HS-5 (cell line): ENCODE measurements at regions not wholly inside any gene's neighbourhood (a gene's known extent, or its start where the extent isn't known, plus 50 kb on each side); places are given as distances from the start of the nearest gene placed in this dataset.
"Not testable (repeated sequence)": the region's sequence is repeated elsewhere in the genome, so short reads cannot be mapped to it uniquely, and the experiment has no call there.

Source experiments
- DNase-seq: peaks from one replicate; pipeline ENCODE4 v3.0.0-alpha.2; 2012; ENCODE audit warnings: low read depth

- DNase-seq: no peak
These were observed 147.6 kb upstream of the TMEM168 start for GRCh38 chr7:112937651-112938415.

GRCh38 chr7:112933598-112933997, 143.4 kb upstream of the TMEM168 start:
- DNase-seq: no peak

GRCh38 chr7:112930787-112931186, 140.6 kb upstream of the TMEM168 start:
- DNase-seq: peak; percentile 44

- no peak for DNase-seq
These were observed 139.2 kb upstream of the TMEM168 start for GRCh38 chr7:112929421-112929820.

GRCh38 chr7:112926018-112926417, 135.8 kb upstream of the TMEM168 start:
- DNase-seq: no peak

GRCh38 chr7:112922546-112922945, 132.4 kb upstream of the TMEM168 start:
- DNase-seq: not testable (repeated sequence)

GRCh38 chr7:112916431-112916830, 126.2 kb upstream of the TMEM168 start:
- not testable (repeated sequence) for DNase-seq

GRCh38 chr7:112908086-112908485, 117.9 kb upstream of the TMEM168 start:
- DNase-seq: no peak

GRCh38 chr7:112907658-112908057, 117.5 kb upstream of the TMEM168 start:
- no peak for DNase-seq

- no peak for DNase-seq
These were observed 115.8 kb upstream of the TMEM168 start for GRCh38 chr7:112905950-112906349.

GRCh38 chr7:112905413-112905812, 115.2 kb upstream of the TMEM168 start:
- no peak for DNase-seq

GRCh38 chr7:112898432-112899290, 108.5 kb upstream of the TMEM168 start:
- no peak for DNase-seq

GRCh38 chr7:112897839-112898431, 107.7 kb upstream of the TMEM168 start:
- DNase-seq: no peak

GRCh38 chr7:112896026-112896601, 105.9 kb upstream of the TMEM168 start:
- no peak for DNase-seq

- no peak for DNase-seq
These were observed 102.1 kb upstream of the TMEM168 start for GRCh38 chr7:112892263-112892662.

- no peak for DNase-seq
These were observed 101.5 kb upstream of the TMEM168 start for GRCh38 chr7:112891698-112892097.

GRCh38 chr7:112889834-112890438, 99.7 kb upstream of the TMEM168 start:
- no peak for DNase-seq

GRCh38 chr7:112889268-112889667, 99.1 kb upstream of the TMEM168 start:
- no peak for DNase-seq

- DNase-seq: no peak
These were observed 98.6 kb upstream of the TMEM168 start for GRCh38 chr7:112888781-112889180.

- DNase-seq: no peak
These were observed 97.8 kb upstream of the TMEM168 start for GRCh38 chr7:112887976-112888375.

- DNase-seq: no peak
These were observed 97.1 kb upstream of the TMEM168 start for GRCh38 chr7:112887337-112887736.

GRCh38 chr7:112886208-112886607, 96.0 kb upstream of the TMEM168 start:
- DNase-seq: no peak
